AG10803 (cell line): ENCODE measurements at regions not wholly inside any gene's neighbourhood (a gene's known extent, or its start where the extent isn't known, plus 50 kb on each side); places are given as distances from the start of the nearest gene placed in this dataset.

Experiments
- DNase-seq: peaks from one replicate; pipeline ENCODE4 v3.0.0; 2010; ENCODE audit warnings: low read depth
- H3K4me3 ChIP-seq: 2 replicates; pipeline ENCODE4 v1.5.1; 2011; ENCODE audit warnings: mild to moderate bottlenecking, low read length, control low read depth
- CTCF ChIP-seq: conservative IDR thresholded peaks from 2 replicates; pipeline ENCODE4 v1.5.1; 2011; ENCODE audit warnings: mild to moderate bottlenecking, low read length, control low read depth, inconsistent platforms

- no peak for TF ChIP-seq CTCF
- no peak for DNase-seq
- H3K4me3 ChIP-seq = no peak overlapping the region
These were observed 100.8 kb upstream of the WASF3 start for GRCh38 chr13:26456650-26457049.

- no peak for TF ChIP-seq CTCF
These were observed 100.3 kb upstream of the WASF3 start for GRCh38 chr13:26457212-26457611.

GRCh38 chr13:26458196-26458749 is 99.2 kb upstream of the WASF3 start:
- TF ChIP-seq CTCF = no peak
- no peak overlapping the region for H3K4me3 ChIP-seq
- no peak for DNase-seq

More at GRCh38 chr13:26457212-26457611, 100.3 kb upstream of the WASF3 start:
- H3K4me3 ChIP-seq = no peak overlapping the region
- DNase-seq = no peak

GRCh38 chr13:26459276-26460131 is 98.0 kb upstream of the WASF3 start:
- no peak overlapping the region for H3K4me3 ChIP-seq
- DNase-seq = no peak
- TF ChIP-seq CTCF = no peak

GRCh38 chr13:26460648-26461047 is 96.8 kb upstream of the WASF3 start:
- peak; percentile 22 for DNase-seq
- TF ChIP-seq CTCF = no peak

GRCh38 chr13:26463296-26463695 is 94.2 kb upstream of the WASF3 start:
- DNase-seq = no peak
- no peak for TF ChIP-seq CTCF
- H3K4me3 ChIP-seq = no peak overlapping the region

More at GRCh38 chr13:26460648-26461047, 96.8 kb upstream of the WASF3 start:
- no peak overlapping the region for H3K4me3 ChIP-seq

- no peak for TF ChIP-seq CTCF
- DNase-seq = no peak
- H3K4me3 ChIP-seq = no peak overlapping the region
These were observed 93.6 kb upstream of the WASF3 start for GRCh38 chr13:26463848-26464247.
